Activated naive CD8-positive, alpha-beta T cell (primary cell): ENCODE measurements at regions not wholly inside any gene's neighbourhood (a gene's known extent, or its start where the extent isn't known, plus 50 kb on each side); places are given as distances from the start of the nearest gene placed in this dataset.
A peak's percentile ranks its signal among the peaks of the same experiment; 100 is the strongest.

ENCODE experiments used
- H3K27ac Mint-ChIP-seq: one replicate; pipeline ENCODE4 v1.8.0; 2021; ENCODE audit warnings: mixed read lengths
- H3K27me3 Mint-ChIP-seq: one replicate; pipeline ENCODE4 v1.8.0; 2021; ENCODE audit warnings: mixed read lengths
- H3K36me3 Mint-ChIP-seq: one replicate; pipeline ENCODE4 v1.8.0; 2021; ENCODE audit warnings: mixed read lengths
- H3K4me1 Mint-ChIP-seq: one replicate; pipeline ENCODE4 v1.8.0; 2021; ENCODE audit warnings: low read depth, mixed read lengths
- H3K4me3 Mint-ChIP-seq: one replicate; pipeline ENCODE4 v1.8.0; 2021; ENCODE audit warnings: mild to moderate bottlenecking, mixed read lengths
- H3K9me3 Mint-ChIP-seq: one replicate; pipeline ENCODE4 v1.8.0; 2021; ENCODE audit warnings: low read depth, mixed read lengths

DNA sequence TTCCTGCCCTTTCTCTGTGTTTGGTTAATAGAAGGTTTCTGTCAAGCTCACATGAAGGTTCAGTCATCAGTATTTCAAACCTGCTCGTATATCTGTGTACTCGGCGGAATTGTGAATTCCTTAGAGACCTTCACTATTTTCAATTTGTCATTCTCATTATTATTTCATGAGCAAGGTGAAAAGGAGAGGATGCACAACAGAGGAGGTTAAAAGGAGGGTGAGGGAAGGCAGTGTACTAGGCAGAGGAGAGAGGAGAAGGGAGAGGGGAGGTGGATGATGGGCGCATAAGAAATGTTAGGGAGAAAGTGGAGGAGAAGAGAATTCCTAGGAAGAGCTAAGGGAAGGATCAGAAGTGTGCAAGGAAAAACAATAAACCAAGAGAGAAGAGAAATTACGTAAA is 185.0 kb upstream of the COBL start:
- Mint-ChIP-seq H3K27ac (no peak overlapping the region), H3K4me1 (no peaks in the 10 kb centered on the region), H3K36me3 (no peaks in the 10 kb centered on the region), H3K9me3 (no peaks in the 10 kb centered on the region), H3K4me3 (no peak overlapping the region), H3K27me3 (no peaks in the 10 kb centered on the region)

DNA sequence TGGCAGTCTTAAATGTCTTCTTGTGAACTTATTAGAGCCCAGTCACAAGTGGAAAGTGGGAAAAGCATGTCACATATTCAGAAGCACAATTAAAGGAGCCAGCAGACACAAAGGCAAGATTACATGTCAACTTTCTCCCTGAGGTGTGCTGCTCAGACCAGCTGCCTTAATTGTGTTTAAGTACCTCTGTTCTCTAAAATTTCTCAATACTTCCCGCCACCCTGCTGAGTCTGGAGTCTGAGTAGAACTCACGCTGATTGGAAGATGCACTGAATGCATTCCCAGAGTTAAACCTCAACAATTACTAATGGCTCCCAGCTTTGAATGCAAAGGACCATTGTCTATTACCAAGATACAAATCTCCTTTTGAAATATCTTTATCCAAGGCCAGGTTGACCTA is 166.4 kb upstream of the COBL start:
- Mint-ChIP-seq H3K4me3 (no peak overlapping the region), H3K27ac (no peak overlapping the region), H3K4me1 (no peaks in the 10 kb centered on the region), H3K36me3 (no peaks in the 10 kb centered on the region), H3K27me3 (no peaks in the 10 kb centered on the region), H3K9me3 (no peaks in the 10 kb centered on the region)

DNA sequence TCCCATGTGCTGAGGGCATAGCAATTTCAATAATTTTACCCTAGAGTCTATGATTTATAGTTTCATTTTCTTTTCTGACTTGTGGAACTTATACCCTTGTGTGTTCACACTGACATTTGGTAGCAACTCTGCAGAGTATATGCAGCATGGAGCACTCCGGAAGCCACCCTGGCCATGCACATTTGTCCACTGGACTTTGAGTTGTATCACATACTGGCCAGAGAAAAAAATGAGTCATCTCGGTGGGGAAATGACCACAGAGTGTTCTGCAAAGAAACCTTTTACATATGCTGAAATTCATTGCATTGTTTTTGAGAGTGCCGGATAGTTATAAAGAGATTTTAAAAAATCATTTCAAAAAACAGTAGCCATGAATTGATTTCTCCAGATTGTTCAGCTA is 164.8 kb upstream of the COBL start:
- H3K4me3 Mint-ChIP-seq = no peak overlapping the region
- H3K4me1 Mint-ChIP-seq = no peaks in the 10 kb centered on the region
- H3K9me3 Mint-ChIP-seq = no peaks in the 10 kb centered on the region
- no peak overlapping the region for H3K27ac Mint-ChIP-seq
- no peaks in the 10 kb centered on the region for H3K36me3 Mint-ChIP-seq
- no peaks in the 10 kb centered on the region for H3K27me3 Mint-ChIP-seq

DNA sequence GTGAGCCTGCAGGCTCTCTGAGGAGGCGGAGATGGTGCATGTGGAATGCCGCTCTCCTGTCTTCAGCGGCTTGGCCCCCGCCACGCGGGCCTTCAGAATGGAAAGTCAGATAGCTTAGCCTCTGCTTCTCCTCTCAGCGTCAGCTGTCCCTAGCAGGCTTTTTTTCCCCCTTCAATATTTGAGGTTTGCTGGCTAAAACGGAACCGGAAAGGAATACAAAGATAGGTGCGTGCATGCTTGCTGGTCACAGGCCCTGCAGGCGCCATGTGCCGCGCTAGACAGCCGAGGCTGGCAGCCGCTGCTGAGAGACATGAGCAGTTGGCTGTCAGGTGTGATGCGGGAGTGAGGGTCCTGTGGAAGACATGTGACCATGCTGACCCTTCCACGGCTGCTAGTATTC is 161.2 kb upstream of the COBL start:
- Mint-ChIP-seq H3K4me1 (no peaks in the 10 kb centered on the region), H3K27me3 (no peaks in the 10 kb centered on the region), H3K4me3 (no peak overlapping the region), H3K36me3 (no peaks in the 10 kb centered on the region), H3K9me3 (no peaks in the 10 kb centered on the region), H3K27ac (no peak overlapping the region)

DNA sequence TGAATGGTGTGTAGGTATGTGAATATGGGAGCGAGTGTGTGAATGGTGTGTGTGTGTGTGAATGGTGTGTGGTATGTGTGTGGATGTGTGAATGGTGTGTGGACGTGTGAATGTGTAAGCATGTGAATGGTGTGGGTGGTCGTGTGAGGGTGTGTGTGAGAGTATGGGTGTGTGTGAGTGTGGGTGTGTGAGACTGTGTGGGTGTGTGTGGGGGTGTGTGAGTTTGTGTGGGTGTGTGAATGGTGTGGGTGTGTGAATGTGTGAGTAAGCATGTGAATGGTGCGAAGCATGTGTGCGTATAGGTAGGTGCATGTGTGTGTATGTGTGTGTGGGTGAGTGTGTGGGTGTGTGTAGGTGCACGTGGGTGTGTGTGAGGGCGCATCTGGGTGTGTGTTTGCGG is 160.7 kb upstream of the COBL start:
- Mint-ChIP-seq H3K4me1 (no peaks in the 10 kb centered on the region), H3K27ac (no peak overlapping the region), H3K27me3 (no peaks in the 10 kb centered on the region), H3K9me3 (no peaks in the 10 kb centered on the region), H3K36me3 (no peaks in the 10 kb centered on the region), H3K4me3 (no peak overlapping the region)

DNA sequence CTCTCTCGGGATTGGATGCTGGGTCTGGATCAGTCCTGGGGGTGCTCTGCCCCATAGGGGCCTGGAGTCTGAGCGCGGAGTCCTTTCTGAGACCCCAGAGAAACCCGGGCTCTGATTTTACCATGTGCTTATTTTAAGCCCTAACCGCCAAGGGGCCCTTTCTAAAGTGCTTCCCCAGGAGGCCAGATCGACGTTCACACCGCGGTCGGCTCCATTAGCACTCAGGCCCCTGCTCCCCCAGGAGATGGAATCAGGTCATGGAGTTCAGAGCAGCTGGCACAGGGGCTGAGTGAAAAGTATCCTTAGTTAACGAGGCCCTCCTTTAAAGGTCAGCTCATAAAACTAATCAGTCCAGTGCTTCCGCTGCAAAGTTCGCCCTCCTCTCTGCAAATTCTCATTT is 159.4 kb upstream of the COBL start:
- Mint-ChIP-seq H3K27ac (no peak overlapping the region), H3K4me1 (peaks cover 11% of the 10 kb centered on the region), H3K4me3 (no peak overlapping the region), H3K27me3 (no peaks in the 10 kb centered on the region), H3K9me3 (no peaks in the 10 kb centered on the region), H3K36me3 (no peaks in the 10 kb centered on the region)

DNA sequence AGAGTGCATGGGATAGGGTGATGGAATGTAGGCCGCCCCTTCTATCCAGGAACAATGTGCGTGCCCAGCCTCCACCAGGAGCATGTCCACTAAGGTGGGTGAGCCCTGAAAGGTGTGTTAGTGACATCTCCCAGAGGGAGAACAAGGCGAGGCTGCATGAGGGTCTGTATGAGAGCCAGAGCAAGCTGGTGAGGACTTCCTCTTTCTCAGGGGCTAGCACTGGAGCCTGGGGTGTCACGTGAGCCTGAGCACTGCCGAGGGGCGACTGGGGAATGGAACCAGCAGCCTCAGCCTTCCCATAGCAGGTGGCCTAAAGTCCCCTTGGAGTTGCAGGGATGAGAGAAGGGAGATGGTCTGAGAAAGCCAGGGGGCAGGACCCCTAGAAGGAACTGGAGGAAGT is 156.3 kb upstream of the COBL start:
- Mint-ChIP-seq H3K4me3 (no peak overlapping the region), H3K36me3 (no peaks in the 10 kb centered on the region), H3K27ac (no peak overlapping the region), H3K4me1 (peaks cover 19% of the 10 kb centered on the region), H3K9me3 (no peaks in the 10 kb centered on the region), H3K27me3 (peaks cover 4% of the 10 kb centered on the region)

DNA sequence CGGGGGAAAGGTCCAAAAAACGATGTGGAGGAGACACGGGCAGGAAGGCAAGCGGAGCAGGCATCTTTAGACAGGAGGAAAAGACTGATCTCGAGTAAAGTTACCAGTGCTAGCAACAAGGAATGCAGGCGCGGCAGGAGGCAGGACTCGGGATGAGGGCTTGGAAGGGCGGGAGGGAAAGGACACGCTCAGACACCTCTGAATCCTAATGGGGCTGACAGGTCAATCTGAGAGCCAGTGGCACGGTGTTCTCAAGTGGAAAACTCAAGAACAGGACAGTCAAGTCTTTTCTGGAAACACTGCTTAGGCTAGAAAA is 155.3 kb upstream of the COBL start:
- Mint-ChIP-seq H3K27ac (no peak overlapping the region), H3K27me3 (peaks cover 4% of the 10 kb centered on the region), H3K4me1 (peaks cover 27% of the 10 kb centered on the region), H3K9me3 (no peaks in the 10 kb centered on the region), H3K4me3 (peak overlapping the region; percentile 70), H3K36me3 (no peaks in the 10 kb centered on the region)

DNA sequence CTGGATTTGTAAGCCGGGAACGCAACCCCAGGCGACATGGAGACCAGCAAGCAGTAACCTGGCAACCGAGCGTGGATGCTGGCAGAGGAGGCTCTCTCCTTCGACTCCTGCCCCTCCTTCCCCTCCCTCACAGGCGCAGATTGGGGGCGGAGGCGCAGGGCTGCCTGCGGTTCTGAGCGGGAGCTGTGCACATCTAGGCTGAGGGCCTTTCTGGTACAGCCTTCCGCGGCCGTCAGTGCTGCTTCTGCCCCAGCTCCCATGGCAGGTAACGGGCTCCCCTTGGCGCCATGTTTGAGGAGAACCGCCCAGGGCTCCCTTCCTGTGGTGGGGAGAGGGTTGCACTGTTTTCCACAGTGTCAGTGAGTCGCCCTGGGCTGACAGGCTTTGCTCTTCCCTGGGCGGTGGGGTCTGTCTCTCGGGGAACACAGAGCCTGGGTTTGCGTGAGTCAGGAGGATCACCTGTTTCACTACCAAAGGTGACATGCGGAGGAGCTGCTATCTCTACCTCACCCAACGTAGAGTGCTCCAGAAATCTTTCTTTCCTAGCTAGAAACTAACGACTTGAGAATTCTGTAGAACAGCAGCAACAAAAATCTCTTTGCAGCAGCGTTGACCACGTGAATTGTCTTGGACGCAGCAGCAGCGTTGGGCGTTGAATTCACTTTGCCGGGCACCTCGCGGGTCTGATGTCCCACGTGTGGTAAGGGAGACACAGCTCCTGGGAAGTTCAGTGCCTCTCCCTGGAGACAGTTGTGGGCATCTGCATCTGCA is 154.8 kb upstream of the COBL start:
- Mint-ChIP-seq H3K9me3 (no peaks in the 10 kb centered on the region), H3K36me3 (no peaks in the 10 kb centered on the region), H3K4me3 (peak overlapping the region; percentile 70)

DNA sequence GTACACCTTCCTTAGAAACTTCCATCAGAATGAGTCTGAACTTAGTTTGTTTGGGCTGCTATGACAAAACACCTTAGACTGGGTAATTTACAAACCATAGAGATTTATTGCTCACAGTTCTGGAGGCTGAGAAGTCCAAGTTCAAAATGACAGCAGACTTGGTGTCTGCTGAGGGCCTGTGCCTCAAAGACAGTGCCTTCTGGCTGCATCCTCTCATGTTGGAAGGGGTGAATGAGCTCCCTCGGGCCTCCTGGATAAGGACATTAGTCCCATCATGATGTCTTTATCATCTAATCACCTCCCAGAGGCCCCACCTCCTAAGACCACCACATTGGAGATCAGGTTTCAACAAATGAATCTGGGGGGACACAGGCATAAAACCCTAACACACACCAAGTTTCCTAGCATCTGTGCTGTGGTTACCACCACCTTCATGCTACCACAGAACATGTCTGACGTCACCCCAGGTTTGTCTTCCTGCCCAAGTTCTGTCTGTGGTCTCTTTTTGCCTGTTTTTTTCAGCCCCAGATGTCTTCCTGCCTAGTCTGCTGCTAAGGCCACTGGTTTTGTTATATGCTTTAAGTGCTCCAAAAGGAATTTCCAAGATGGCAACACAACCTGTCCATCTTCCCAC is 150.9 kb upstream of the COBL start:
- peaks cover 28% of the 10 kb centered on the region for H3K4me1 Mint-ChIP-seq
- peaks cover 4% of the 10 kb centered on the region for H3K27me3 Mint-ChIP-seq
- H3K9me3 Mint-ChIP-seq = no peaks in the 10 kb centered on the region
- peak overlapping the region; percentile 5 for H3K27ac Mint-ChIP-seq
- no peaks in the 10 kb centered on the region for H3K36me3 Mint-ChIP-seq
- peak overlapping the region; percentile 7 for H3K4me3 Mint-ChIP-seq

More for the DNA sequence above, 154.8 kb upstream of the COBL start:
- Mint-ChIP-seq H3K27ac (peak overlapping the region; percentile 22), H3K27me3 (peaks cover 4% of the 10 kb centered on the region), H3K4me1 (peaks cover 28% of the 10 kb centered on the region)

DNA sequence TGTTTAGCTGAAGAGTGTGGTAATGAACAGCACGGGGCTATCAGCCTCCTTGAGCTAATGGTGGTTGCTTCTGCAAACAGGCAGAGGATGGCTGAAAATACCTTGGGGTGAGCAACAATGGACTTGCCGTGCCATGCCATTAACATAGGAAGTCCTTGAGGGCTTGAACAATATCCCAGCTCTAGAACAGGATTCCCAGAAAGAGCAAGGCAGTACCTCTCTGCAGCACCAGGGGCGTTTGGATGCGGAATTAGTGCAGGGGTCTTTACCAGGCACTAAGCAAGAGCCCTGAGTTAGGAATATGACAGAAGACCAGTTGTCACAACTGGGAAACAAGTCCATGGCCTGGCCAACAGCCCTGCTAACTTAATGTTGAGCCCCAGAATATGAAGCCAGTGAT is 143.2 kb upstream of the COBL start:
- Mint-ChIP-seq H3K36me3 (no peaks in the 10 kb centered on the region), H3K27me3 (no peaks in the 10 kb centered on the region), H3K9me3 (no peaks in the 10 kb centered on the region), H3K4me1 (no peaks in the 10 kb centered on the region), H3K27ac (no peak overlapping the region), H3K4me3 (no peak overlapping the region)

DNA sequence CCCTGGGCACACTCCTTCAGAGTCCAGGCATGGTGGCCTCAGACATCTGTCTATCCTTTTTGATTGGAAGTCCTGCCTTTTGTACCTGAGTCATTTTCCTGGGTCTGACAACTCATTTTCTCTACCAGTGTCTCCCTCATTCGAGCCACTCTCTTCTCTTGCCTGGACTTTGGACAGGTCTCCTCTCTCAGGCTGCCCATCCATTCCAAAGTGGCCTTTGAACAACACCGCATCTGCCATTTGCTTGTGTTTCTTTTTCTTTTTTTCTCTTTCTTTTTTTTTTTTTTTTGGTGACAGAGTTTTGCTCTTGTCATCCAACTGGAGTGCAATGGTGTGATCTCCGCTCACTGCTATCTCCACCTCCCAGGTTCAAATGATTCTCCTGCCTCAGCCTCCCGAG is 142.1 kb upstream of the COBL start:
- Mint-ChIP-seq H3K36me3 (no peaks in the 10 kb centered on the region), H3K4me1 (no peaks in the 10 kb centered on the region), H3K9me3 (no peaks in the 10 kb centered on the region), H3K27me3 (no peaks in the 10 kb centered on the region), H3K4me3 (no peak overlapping the region), H3K27ac (no peak overlapping the region)

DNA sequence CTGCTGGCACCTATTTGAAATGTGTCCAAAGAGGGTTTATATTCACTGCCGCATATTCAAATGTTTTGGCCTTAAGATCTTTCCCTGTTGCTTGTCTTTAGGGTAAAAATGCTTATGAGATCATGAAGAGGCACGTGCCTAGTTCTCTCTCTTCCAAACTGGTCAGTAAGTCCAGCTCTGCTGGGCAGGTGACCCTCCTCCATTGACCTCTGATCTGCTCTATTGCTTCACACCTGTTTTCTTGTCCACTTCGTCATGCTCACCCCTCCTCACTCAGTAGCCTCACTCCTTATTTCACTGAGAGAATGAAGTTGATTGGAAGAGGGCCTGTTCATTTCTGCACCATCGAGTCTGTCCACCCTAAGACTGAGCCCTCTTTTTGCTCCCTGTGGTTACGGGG is 140.5 kb upstream of the COBL start:
- no peaks in the 10 kb centered on the region for H3K36me3 Mint-ChIP-seq
- no peaks in the 10 kb centered on the region for H3K4me1 Mint-ChIP-seq
- no peaks in the 10 kb centered on the region for H3K9me3 Mint-ChIP-seq
- H3K27ac Mint-ChIP-seq = no peak overlapping the region
- H3K27me3 Mint-ChIP-seq = no peaks in the 10 kb centered on the region
- H3K4me3 Mint-ChIP-seq = no peak overlapping the region

DNA sequence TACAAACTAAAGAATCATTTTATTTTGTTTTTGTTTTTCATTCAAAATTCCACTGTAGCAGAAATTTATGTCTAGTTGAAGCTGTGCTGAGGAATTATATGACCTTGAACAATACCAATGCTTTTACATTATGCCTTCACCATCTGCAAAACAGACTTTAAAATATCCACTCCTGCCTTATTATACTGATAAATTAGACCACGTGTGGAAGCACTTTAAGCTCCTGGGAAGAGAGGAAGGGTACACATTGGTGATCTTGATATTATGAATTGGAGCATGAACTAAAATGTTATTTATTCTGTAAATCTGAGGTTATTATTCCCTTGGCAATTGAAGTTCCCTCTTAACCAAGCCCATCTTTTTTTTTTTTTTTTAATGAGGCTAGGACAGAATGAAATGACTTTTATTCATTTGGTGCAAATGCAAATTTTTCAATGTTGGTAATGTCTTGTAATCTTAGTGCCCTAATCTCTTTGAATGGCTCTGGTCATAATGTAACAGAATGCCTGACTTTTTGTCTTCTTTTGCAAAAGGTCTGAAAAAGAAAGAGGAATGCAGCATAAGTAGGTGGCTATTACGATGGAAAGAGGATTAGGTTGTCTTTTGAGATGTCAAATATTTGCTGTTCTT is 139.9 kb upstream of the COBL start:
- Mint-ChIP-seq H3K4me1 (no peaks in the 10 kb centered on the region), H3K4me3 (no peak overlapping the region), H3K36me3 (no peaks in the 10 kb centered on the region), H3K9me3 (no peaks in the 10 kb centered on the region), H3K27ac (no peak overlapping the region), H3K27me3 (no peaks in the 10 kb centered on the region)

DNA sequence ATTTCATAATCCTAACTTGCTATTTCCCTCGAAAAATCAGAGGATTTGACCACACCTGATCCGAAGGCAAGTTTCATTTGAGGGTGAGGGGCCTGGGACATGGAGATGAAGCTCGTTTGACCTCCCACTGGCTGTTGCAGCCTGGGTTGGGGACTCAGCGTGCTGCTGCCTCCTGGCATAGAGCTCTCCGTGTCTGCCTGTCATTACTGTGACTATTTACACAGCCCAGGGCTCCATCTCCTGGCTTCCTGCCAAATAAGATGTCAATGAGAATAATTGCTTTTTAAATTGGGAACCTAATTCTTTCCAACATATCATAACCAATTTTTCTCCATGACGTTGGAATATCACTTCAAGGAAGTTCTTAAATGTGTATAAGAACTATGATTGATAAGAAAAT is 139.3 kb upstream of the COBL start:
- no peak overlapping the region for H3K4me3 Mint-ChIP-seq
- no peaks in the 10 kb centered on the region for H3K9me3 Mint-ChIP-seq
- no peaks in the 10 kb centered on the region for H3K36me3 Mint-ChIP-seq
- H3K27ac Mint-ChIP-seq = no peak overlapping the region
- no peaks in the 10 kb centered on the region for H3K4me1 Mint-ChIP-seq
- H3K27me3 Mint-ChIP-seq = no peaks in the 10 kb centered on the region

DNA sequence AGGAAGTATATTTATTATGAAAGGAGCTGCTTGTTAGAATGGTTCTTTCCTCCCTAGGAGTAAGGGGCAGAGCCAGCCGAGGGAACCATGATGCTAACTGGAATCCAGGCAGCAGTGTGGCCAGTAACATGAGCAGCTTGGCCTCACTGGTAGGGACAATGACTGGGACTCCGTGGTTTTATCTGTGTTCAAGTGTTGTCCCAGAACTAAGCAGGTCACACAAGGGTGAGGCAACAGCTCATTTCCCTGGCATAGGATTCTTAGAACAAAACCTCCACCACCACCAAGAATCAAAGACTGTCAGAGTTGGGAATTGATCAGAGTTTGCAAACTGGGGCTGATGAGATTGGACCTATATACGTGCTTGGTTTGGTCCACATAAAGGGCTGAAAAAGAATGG is 138.9 kb upstream of the COBL start:
- H3K9me3 Mint-ChIP-seq = no peaks in the 10 kb centered on the region
- no peak overlapping the region for H3K27ac Mint-ChIP-seq
- no peaks in the 10 kb centered on the region for H3K27me3 Mint-ChIP-seq
- H3K4me1 Mint-ChIP-seq = no peaks in the 10 kb centered on the region
- no peaks in the 10 kb centered on the region for H3K36me3 Mint-ChIP-seq
- H3K4me3 Mint-ChIP-seq = no peak overlapping the region
